Cerebellar cortex (tissue), 1 donor: ENCODE measurements at regions not wholly inside any gene's neighbourhood (a gene's known extent, or its start where the extent isn't known, plus 50 kb on each side); places are given as distances from the start of the nearest gene placed in this dataset.

ENCODE experiments used
- DNase-seq: peaks from one replicate; pipeline ENCODE4 v3.0.0-alpha.2; 2015; ENCODE audit warnings: low spot score

DNA sequence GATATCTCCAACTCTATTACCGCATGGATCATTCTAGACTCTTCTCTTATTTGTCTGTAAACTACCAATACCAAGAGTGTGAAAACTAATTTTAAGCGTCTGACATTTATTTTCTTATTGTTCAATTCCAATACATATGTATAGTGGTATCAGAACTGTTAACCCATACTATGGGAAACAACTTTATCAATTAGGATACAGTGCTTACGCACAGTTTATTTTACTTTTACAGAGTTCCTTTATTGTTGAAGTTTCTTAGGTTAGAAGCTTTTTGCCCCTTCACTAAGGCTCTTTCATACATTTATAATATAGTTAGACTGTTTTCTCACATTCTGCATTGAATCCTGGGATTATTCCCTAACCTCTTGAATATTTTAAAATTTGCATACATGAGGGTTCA is 198.8 kb upstream of the RGPD4 start:
- no peak for DNase-seq

DNA sequence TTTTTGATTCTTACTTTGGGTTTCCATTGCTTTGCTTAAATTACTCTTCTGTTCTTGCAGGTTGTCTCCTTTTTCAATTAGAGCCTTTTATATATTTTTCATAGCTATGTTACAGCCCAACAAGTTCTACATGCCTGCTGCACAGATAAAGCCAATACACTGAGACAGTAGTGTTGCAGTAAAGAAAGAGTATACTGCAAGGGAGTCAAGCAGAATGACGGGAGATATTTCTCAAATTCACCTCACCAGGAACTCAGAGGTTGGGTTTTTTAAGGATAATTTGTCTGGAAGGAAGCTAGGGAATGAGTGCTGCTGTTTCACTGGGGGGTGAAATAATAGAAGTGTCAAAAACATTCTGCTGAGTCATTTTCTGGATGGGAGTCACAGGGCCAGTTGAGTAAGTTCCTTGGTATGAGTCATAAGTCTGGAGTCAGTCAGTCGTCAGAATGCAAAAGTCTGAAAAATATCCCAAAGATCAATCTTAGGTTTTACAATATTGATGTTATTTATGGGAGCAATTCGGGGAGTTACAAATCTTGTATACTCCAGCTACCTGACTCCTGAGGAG is 193.0 kb upstream of the RGPD4 start:
- DNase-seq = no peak

- DNase-seq = no peak
Measured at GRCh38 chr2:107634172-107634571, 192.5 kb upstream of the RGPD4 start.

GRCh38 chr2:107635883-107636282 is 190.8 kb upstream of the RGPD4 start:
- DNase-seq = no peak

- no peak for DNase-seq
Measured at GRCh38 chr2:107645586-107645985, 181.1 kb upstream of the RGPD4 start.

- DNase-seq = no peak
Measured at GRCh38 chr2:107648781-107649404, 177.8 kb upstream of the RGPD4 start.

DNA sequence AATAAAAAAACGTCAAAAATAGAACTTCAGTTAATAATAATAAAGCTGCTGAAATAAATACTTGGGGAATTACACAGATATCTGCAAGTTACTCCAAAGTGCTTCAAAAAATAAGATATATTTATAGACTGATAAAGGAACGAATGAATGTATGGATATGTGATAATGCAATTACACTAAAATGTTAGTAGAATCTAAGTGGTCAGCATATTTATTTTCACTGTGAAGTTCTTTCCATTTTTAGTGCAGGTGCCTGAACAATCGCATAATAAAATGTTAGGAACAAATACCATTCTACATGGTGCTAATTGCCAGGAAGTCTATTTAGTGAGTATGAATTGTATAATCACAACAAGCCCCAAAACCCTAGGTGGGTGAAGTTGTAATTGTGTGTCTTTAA is 169.6 kb upstream of the RGPD4 start:
- no peak for DNase-seq

GRCh38 chr2:107663632-107664031 is 163.1 kb upstream of the RGPD4 start:
- no peak for DNase-seq

GRCh38 chr2:107669335-107669734 is 157.4 kb upstream of the RGPD4 start:
- peak; percentile 0 for DNase-seq

DNA sequence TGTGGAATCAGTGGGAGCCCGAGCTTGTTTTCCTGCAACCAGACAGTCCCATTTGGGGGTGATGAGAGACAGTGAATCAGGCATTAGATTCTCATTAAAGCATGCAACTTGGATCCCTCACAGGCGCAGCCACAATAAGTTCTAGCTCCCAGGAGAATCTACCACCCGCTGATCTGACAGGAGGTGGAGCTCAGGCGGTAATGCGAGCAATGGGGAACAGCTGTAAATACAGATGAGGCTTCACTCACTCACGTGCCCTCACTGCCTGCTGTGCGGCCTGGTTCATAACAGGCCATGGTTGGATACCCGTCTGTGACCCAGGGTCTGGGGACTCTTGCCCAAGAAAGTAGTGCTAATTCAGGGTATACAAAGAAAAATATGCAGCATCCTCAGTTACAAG is 144.8 kb upstream of the RGPD4 start:
- no peak for DNase-seq

DNA sequence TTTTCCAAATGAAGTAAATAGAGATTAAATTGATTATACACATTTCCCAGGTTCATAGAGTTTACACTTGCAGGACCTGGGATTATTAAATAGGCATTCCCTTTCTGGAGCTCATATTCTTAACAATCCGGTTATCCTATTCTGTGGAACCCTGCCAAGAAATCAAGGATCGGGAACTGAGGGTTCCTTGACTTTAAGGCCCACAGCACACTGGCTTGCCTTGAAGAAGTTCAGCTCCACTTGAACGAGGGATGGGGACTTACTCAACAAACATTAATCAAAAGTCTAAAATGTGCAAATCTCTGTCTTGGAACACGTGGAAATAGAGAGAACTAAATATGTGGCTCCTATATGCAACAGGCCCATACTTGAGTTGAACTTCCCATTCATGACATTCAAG is 142.3 kb upstream of the RGPD4 start:
- DNase-seq = no peak

DNA sequence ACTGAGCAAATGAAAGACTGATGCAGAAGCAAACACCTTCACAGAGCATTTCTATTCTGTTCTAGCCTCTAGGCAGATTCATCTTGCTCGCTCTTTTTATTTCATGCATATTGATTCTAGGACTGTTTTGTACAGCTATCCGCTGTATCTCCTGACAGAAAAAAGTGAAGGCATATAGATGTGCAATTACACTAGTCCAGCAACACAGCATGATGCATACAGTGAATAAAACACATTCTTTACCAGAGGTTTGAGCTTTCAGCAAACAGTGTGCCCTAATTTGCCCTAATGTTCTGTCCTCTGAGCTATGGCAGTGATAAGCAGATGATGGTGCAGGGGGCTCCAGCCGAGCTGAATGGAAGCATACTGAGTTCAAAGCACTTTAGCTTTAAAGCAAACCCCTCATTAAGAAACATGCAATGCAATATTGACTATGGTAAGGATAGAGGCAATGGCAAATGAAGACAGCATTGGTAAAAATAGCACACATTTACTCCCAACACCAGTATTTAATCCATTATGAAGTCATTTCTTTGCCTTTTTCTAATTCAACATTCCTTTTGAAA is 141.2 kb upstream of the RGPD4 start:
- no peak for DNase-seq

DNA sequence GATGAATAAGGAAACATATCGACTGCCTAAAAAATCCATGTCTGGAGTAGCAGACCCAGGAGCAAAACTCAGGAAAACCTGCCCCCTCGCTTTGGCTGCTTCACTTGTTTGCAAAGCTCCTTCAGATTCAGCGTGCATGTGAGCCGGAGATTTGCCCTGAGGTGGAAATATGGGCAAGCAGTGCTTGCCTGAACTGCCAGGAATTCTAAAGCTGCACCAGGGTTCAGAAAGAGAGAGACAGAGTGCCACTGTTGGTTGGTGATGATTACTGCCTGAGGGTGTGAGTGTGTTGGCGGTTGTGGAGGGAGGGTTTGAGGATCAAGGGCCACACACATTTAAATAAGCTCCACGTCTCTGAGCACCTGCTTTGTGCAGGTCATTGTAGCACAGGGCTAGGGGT is 139.6 kb upstream of the RGPD4 start:
- no peak for DNase-seq

DNA sequence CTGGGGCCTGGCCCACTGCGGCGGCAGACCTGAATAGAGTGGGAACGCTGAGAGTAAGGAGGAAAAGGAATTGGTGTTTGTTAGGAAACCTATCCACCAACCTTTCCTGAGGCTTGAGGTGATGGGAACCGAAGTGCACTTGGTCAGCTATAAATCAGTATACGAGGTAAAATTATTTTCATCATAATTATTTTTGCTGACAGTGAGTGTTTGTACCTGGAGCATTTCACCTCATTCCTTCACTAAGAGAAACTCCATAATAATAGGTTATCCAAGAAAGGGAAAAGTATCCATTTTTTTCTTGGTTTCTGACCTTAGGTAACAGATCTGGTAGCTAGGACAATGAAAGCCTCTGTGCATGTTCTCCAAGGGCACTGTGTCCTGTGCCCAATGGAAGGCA is 138.6 kb upstream of the RGPD4 start:
- no peak for DNase-seq

GRCh38 chr2:107693604-107694003 is 133.1 kb upstream of the RGPD4 start:
- no peak for DNase-seq

- no peak for DNase-seq
Measured at GRCh38 chr2:107694667-107695066, 132.0 kb upstream of the RGPD4 start.

DNA sequence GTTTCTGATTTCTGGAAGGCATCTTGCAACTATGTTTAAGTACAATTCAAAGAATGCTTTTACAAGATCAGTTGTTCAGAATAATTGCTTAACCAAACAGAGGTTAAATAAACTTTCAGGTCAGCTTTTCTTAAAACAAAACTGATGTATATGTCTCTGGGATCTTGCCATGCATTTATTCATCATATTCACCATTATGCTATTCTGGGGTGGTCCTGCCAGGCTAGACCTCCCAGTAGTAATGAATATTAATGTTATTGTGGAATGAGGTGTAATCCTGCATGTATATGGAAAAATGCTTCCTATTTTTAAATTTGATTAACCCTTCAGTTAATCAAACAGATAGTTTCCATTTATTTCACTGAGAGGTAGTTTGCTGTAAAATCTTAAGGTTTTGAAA is 129.3 kb upstream of the RGPD4 start:
- DNase-seq = no peak

- DNase-seq = no peak
Measured at GRCh38 chr2:107698861-107699260, 127.8 kb upstream of the RGPD4 start.

DNA sequence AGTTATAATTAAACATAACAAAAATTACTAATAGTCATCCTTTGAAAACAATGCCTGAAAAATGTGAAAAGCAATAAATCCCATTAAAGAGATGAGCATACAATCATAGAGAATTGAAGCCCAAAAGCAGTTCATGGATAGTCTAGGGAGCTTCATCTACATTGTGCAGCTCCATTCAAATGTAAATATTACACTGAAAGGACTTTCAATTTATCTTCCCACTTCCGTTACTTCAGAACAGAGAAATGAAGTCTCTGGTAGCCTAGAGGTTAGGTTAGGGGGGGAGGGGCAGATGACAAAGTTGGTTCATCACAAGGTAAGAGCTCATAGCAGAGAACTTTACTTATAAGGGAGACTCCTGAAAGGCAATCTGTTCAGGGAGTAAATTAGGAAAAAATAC is 126.6 kb upstream of the RGPD4 start:
- DNase-seq = no peak

DNA sequence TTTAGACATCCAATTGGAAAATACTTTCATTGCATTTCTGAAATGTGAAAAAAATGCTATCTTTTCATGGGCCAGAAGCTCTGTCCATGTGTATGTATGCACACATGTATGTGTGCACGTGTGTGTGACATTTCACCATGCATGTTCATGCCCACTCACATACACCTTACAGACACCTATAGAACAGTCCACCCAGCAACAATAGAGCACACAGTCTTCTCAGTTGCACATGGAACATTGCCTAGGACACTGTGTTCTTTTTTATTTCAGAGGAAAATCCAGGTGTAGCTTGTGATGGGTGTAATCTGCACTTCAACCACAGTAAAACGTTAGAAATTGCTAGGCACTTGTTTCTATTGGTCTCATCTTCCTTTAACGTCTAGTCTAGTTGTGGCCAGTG is 114.8 kb upstream of the RGPD4 start:
- DNase-seq = no peak

DNA sequence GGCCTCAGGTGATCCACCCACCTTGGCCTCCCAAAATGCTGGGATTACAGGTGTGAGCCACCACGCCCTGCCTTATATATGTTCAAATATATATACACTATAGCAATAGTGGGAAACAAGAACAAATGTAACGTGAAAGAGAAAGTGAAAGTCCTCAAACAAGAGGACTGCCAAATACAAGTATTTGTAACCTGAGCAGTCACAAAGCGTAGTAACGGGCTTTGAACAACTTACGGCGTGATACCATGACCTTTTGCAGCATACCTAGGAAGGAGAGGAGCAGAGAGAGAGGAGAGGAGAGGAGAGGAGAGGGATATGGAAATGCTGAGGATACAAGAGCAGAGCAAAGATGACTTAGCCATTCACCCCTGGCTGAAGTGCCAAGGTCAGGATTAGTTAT is 113.8 kb upstream of the RGPD4 start:
- no peak for DNase-seq

- DNase-seq = no peak
Measured at GRCh38 chr2:107717661-107718060, 109.0 kb upstream of the RGPD4 start.

- DNase-seq = no peak
Measured at GRCh38 chr2:107719141-107719540, 107.6 kb upstream of the RGPD4 start.

DNA sequence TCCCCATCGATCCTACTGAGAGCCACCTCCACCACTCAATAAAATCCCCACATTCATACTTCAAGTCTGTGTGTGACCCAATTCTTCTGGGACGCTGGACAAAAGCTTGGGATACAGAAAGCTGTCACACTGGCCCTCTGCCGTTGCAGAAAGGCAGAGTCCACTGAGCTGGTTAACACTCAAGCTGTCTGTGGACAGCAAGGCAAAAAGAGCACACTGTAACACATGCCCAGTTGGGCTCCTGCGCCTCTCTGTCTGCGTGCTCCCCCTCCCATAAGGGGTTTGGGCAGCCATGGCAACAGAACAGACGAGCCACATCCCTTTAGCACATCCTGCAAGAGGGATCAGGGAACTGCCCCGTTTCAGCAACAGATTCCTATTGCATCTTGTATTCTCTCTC is 106.9 kb upstream of the RGPD4 start:
- DNase-seq = peak; percentile 9
